ENCODE measurements at regions not wholly inside any gene's neighbourhood (a gene's known extent, or its start where the extent isn't known, plus 50 kb on each side); places are given as distances from the start of the nearest gene placed in this dataset.
"Not testable (repeated sequence)": the region's sequence is repeated elsewhere in the genome, so short reads cannot be mapped to it uniquely, and the experiment has no call there.

- TF ChIP-seq CTCF (IDR thresholded peaks at IDR 0.05; ENCODE audit: unreplicated experiment): no peak
- H3K4me1 Mint-ChIP-seq (ENCODE audit: low read depth, unreplicated experiment): peaks cover 36% of the 10 kb centered on the region
- intact Hi-C loops (cut with micrococcal nuclease; ENCODE audit: unreplicated experiment): loop anchor here (10.0 kb wide), 1 partner anchor 145 kb away; no protein-coding TSS in a partner anchor
- H3K9me3 Mint-ChIP-seq (ENCODE audit: low read depth, unreplicated experiment): peaks cover 2% of the 10 kb centered on the region
- BruUV-seq (replicated peaks): no TSS peak
- peaks cover 10% of the 10 kb centered on the region for H3K36me3 Mint-ChIP-seq (ENCODE audit: insufficient read depth, unreplicated experiment)
- no peak overlapping the region for H3K27ac Mint-ChIP-seq (ENCODE audit: unreplicated experiment)
- DNase-seq: no peak
- CTCF ChIA-PET: interaction anchor here (0.8 kb wide), 1 partner anchor 39 kb away, joined by 4 read pairs; no protein-coding TSS in a partner anchor
- no peaks in the 10 kb centered on the region for H3K27me3 Mint-ChIP-seq (ENCODE audit: unreplicated experiment)
- no peak overlapping the region for H3K4me3 Mint-ChIP-seq (ENCODE audit: low read depth, unreplicated experiment)
These were observed 102.6 kb upstream of the NDUFV2 start for GRCh38 chr18:8999872-9000271.

GRCh38 chr18:9000733-9001132, 101.8 kb upstream of the NDUFV2 start:
- no peak for DNase-seq
- Mint-ChIP-seq H3K4me1 (ENCODE audit: low read depth, unreplicated experiment) (peaks cover 36% of the 10 kb centered on the region), H3K27me3 (ENCODE audit: unreplicated experiment) (no peaks in the 10 kb centered on the region), H3K4me3 (ENCODE audit: low read depth, unreplicated experiment) (no peak overlapping the region), H3K36me3 (ENCODE audit: insufficient read depth, unreplicated experiment) (peaks cover 10% of the 10 kb centered on the region), H3K9me3 (ENCODE audit: low read depth, unreplicated experiment) (peaks cover 2% of the 10 kb centered on the region), H3K27ac (ENCODE audit: unreplicated experiment) (no peak overlapping the region)
- intact Hi-C loops (cut with micrococcal nuclease; ENCODE audit: unreplicated experiment): no loop called here
- CTCF ChIA-PET: no interaction called here
- no peak for TF ChIP-seq CTCF (IDR thresholded peaks at IDR 0.05; ENCODE audit: unreplicated experiment)
- BruUV-seq (replicated peaks): no TSS peak

DNA sequence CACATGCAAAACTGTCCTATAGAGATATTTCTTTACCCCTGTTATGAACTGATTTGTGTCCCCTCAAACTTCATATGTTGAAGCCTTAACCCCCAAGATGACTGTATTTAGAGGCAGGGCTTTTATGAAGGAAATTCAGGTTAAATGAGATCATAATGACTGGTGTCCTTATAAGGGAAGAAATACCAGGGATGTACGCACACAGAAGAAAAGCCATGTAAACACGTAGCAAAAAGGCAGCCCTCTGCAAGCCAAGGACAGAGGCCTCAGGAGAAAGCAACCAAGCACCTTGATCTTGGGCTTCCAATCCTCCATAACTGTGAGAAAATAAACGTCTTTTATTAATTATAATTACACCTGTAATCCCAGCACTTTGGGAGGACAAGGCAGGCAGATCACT, 101.3 kb upstream of the NDUFV2 start:
- H3K4me1 Mint-ChIP-seq (ENCODE audit: low read depth, unreplicated experiment): peaks cover 31% of the 10 kb centered on the region
- no TSS peak for BruUV-seq (replicated peaks)
- no peak for TF ChIP-seq CTCF (IDR thresholded peaks at IDR 0.05; ENCODE audit: unreplicated experiment)
- CTCF ChIA-PET: no interaction called here
- peaks cover 2% of the 10 kb centered on the region for H3K9me3 Mint-ChIP-seq (ENCODE audit: low read depth, unreplicated experiment)
- intact Hi-C loops (cut with micrococcal nuclease; ENCODE audit: unreplicated experiment): no loop called here
- H3K36me3 Mint-ChIP-seq (ENCODE audit: insufficient read depth, unreplicated experiment): peaks cover 9% of the 10 kb centered on the region
- no peak overlapping the region for H3K27ac Mint-ChIP-seq (ENCODE audit: unreplicated experiment)
- no peak overlapping the region for H3K4me3 Mint-ChIP-seq (ENCODE audit: low read depth, unreplicated experiment)
- no peaks in the 10 kb centered on the region for H3K27me3 Mint-ChIP-seq (ENCODE audit: unreplicated experiment)
- no peak for DNase-seq

DNA sequence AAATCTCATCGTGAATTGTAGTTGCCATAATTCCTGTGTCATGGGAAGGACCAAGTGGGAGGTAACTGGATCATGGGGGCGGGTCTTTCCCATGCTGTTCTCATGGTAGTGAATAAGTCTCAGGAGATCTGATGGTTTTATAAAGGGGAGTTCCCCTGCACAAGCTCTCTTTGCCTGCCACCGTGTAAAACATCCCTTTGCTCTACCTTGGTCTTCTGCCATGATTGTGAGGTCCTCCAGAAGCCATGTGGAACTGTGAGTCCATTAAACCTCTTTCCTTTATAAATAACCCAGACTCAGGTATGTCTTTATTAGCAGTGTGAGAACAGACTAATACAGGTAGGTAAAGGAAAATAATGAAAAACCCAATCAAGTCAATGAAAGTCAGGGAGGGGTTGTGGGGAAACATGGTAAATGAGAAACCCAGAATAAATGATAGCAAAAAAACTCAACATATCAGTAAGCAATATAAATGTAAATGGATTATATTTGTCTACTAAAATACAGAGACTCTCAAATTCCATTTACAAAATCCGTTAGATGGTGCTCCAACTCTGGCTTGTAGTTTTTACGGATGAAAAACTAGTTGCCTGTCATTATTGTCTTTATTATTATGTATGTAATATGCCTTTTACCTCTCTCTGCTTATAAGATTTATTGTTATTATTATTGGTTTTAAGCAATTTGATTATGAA, 98.9 kb upstream of the NDUFV2 start:
- DNase-seq: no peak
- H3K4me1 Mint-ChIP-seq (ENCODE audit: low read depth, unreplicated experiment): peaks cover 7% of the 10 kb centered on the region

DNA sequence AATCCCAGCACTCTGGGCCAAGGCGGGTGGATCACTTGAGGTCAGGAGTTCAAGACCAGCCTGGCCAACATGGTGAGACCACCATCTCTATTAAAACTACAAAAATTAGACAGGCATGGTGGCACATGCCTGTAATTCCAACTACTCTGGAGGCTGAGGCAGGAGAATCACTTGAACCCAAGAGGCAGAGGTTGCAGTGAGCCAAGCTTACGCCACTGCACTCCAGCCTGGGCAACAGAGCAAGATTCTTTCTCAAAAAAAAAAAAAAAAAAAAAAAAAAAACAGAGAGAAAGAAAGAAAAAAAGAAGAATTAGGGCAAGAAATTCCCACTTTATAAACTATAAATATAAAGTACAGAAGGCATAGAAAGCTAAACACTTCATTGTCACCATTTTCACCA, 98.2 kb upstream of the NDUFV2 start:
- H3K9me3 Mint-ChIP-seq (ENCODE audit: low read depth, unreplicated experiment); BruUV-seq (replicated peaks); intact Hi-C loops (cut with micrococcal nuclease; ENCODE audit: unreplicated experiment); H3K4me3 Mint-ChIP-seq (ENCODE audit: low read depth, unreplicated experiment); CTCF ChIA-PET; DNase-seq; H3K36me3 Mint-ChIP-seq (ENCODE audit: insufficient read depth, unreplicated experiment); H3K27ac Mint-ChIP-seq (ENCODE audit: unreplicated experiment); H3K4me1 Mint-ChIP-seq (ENCODE audit: low read depth, unreplicated experiment); H3K27me3 Mint-ChIP-seq (ENCODE audit: unreplicated experiment): not testable (repeated sequence)

More for the DNA sequence above, 98.9 kb upstream of the NDUFV2 start:
- CTCF ChIA-PET: no interaction called here
- Mint-ChIP-seq H3K36me3 (ENCODE audit: insufficient read depth, unreplicated experiment) (no peaks in the 10 kb centered on the region), H3K9me3 (ENCODE audit: low read depth, unreplicated experiment) (no peaks in the 10 kb centered on the region), H3K4me3 (ENCODE audit: low read depth, unreplicated experiment) (no peak overlapping the region), H3K27ac (ENCODE audit: unreplicated experiment) (no peak overlapping the region), H3K27me3 (ENCODE audit: unreplicated experiment) (no peaks in the 10 kb centered on the region)
- TF ChIP-seq CTCF (IDR thresholded peaks at IDR 0.05; ENCODE audit: unreplicated experiment): no peak
- no TSS peak for BruUV-seq (replicated peaks)
- intact Hi-C loops (cut with micrococcal nuclease; ENCODE audit: unreplicated experiment): no loop called here

DNA sequence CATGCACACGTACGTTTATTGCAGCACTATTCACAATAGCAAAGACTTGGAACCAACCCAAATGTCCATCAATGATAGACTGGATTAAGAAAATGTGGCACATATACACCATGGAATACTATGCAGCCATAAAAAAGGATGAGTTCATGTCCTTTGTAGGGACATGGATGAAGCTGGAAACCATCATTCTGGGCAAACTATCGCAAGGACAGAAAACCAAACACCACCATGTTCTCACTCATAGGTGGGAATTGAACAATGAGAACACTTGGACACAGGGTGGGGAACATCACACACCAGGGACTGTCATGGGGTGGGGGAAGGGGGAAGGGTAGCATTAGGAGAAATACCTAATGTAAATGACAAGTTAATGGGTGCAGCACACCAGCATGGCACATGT, 94.8 kb upstream of the NDUFV2 start:
- H3K27ac Mint-ChIP-seq (ENCODE audit: unreplicated experiment); H3K27me3 Mint-ChIP-seq (ENCODE audit: unreplicated experiment); H3K4me1 Mint-ChIP-seq (ENCODE audit: low read depth, unreplicated experiment); H3K4me3 Mint-ChIP-seq (ENCODE audit: low read depth, unreplicated experiment); BruUV-seq (replicated peaks); H3K36me3 Mint-ChIP-seq (ENCODE audit: insufficient read depth, unreplicated experiment); CTCF ChIA-PET; H3K9me3 Mint-ChIP-seq (ENCODE audit: low read depth, unreplicated experiment); DNase-seq; intact Hi-C loops (cut with micrococcal nuclease; ENCODE audit: unreplicated experiment): not testable (repeated sequence)

All from Calu3 (cell line).